HUES6 (cell line): ENCODE measurements at regions not wholly inside any gene's neighbourhood (a gene's known extent, or its start where the extent isn't known, plus 50 kb on each side); places are given as distances from the start of the nearest gene placed in this dataset.

Experiments
- H3K27ac ChIP-seq: 2 replicates; pipeline ENCODE4 v1.7.0; 2013; ENCODE audit warnings: low read depth, mild to moderate bottlenecking, low read length, inconsistent platforms
- H3K27me3 ChIP-seq: 2 replicates; pipeline ENCODE4 v1.6.1; 2013; ENCODE audit warnings: low read length; ENCODE audit not compliant: control insufficient read depth, insufficient read depth
- H3K36me3 ChIP-seq: 2 replicates; pipeline ENCODE4 v1.6.1; 2013; ENCODE audit warnings: low read length; ENCODE audit not compliant: control insufficient read depth, insufficient read depth
- H3K4me1 ChIP-seq: 2 replicates; pipeline ENCODE4 v1.6.1; 2013; ENCODE audit warnings: low read length; ENCODE audit not compliant: control insufficient read depth, insufficient read depth
- H3K4me3 ChIP-seq: 2 replicates; pipeline ENCODE4 v1.5.1; 2013; ENCODE audit warnings: low read depth, low read length
- H3K9ac ChIP-seq: one replicate; pipeline ENCODE4 v1.6.1; 2013; ENCODE audit warnings: mild to moderate bottlenecking, low read length
- H3K9me3 ChIP-seq: 2 replicates; pipeline ENCODE4 v1.6.1; 2013; ENCODE audit warnings: low read depth, low read length; ENCODE audit not compliant: control insufficient read depth, insufficient read depth

GRCh38 chr5:82494942-82495341 is 216.8 kb upstream of the RPS23 start:
- no peaks in the 10 kb centered on the region for H3K4me1 ChIP-seq
- no peak overlapping the region for H3K27ac ChIP-seq
- H3K9ac ChIP-seq = no peak overlapping the region
- no peak overlapping the region for H3K4me3 ChIP-seq
- H3K36me3 ChIP-seq = no peaks in the 10 kb centered on the region
- H3K27me3 ChIP-seq = no peaks in the 10 kb centered on the region
- no peaks in the 10 kb centered on the region for H3K9me3 ChIP-seq

- no peaks in the 10 kb centered on the region for H3K9me3 ChIP-seq
- no peak overlapping the region for H3K27ac ChIP-seq
- H3K36me3 ChIP-seq = no peaks in the 10 kb centered on the region
- no peaks in the 10 kb centered on the region for H3K27me3 ChIP-seq
- no peak overlapping the region for H3K9ac ChIP-seq
- no peaks in the 10 kb centered on the region for H3K4me1 ChIP-seq
- no peak overlapping the region for H3K4me3 ChIP-seq
These were observed 215.1 kb upstream of the RPS23 start for GRCh38 chr5:82493221-82493620.

GRCh38 chr5:82491397-82491796 is 213.2 kb upstream of the RPS23 start:
- Histone ChIP-seq H3K36me3 (no peaks in the 10 kb centered on the region), H3K9me3 (no peaks in the 10 kb centered on the region), H3K4me1 (no peaks in the 10 kb centered on the region), H3K27ac (no peak overlapping the region), H3K27me3 (no peaks in the 10 kb centered on the region), H3K9ac (no peak overlapping the region), H3K4me3 (no peak overlapping the region)

- H3K36me3 ChIP-seq = no peaks in the 10 kb centered on the region
- no peaks in the 10 kb centered on the region for H3K4me1 ChIP-seq
- no peak overlapping the region for H3K9ac ChIP-seq
- no peak overlapping the region for H3K4me3 ChIP-seq
- H3K27me3 ChIP-seq = no peaks in the 10 kb centered on the region
- H3K9me3 ChIP-seq = no peaks in the 10 kb centered on the region
- H3K27ac ChIP-seq = no peak overlapping the region
These were observed 211.5 kb upstream of the RPS23 start for GRCh38 chr5:82489683-82490082.

- Histone ChIP-seq H3K9ac (no peak overlapping the region), H3K27ac (no peak overlapping the region), H3K4me3 (no peak overlapping the region), H3K27me3 (no peaks in the 10 kb centered on the region), H3K4me1 (no peaks in the 10 kb centered on the region), H3K9me3 (no peaks in the 10 kb centered on the region), H3K36me3 (no peaks in the 10 kb centered on the region)
These were observed 209.0 kb upstream of the RPS23 start for GRCh38 chr5:82487131-82487530.

- H3K4me1 ChIP-seq = no peaks in the 10 kb centered on the region
- no peak overlapping the region for H3K9ac ChIP-seq
- H3K27me3 ChIP-seq = no peaks in the 10 kb centered on the region
- H3K9me3 ChIP-seq = no peaks in the 10 kb centered on the region
- no peak overlapping the region for H3K4me3 ChIP-seq
- no peaks in the 10 kb centered on the region for H3K36me3 ChIP-seq
- no peak overlapping the region for H3K27ac ChIP-seq
These were observed 202.2 kb upstream of the RPS23 start for GRCh38 chr5:82480331-82480730.

- Histone ChIP-seq H3K27me3 (no peaks in the 10 kb centered on the region), H3K4me1 (no peaks in the 10 kb centered on the region), H3K4me3 (no peak overlapping the region), H3K36me3 (no peaks in the 10 kb centered on the region), H3K27ac (no peak overlapping the region), H3K9ac (no peak overlapping the region), H3K9me3 (no peaks in the 10 kb centered on the region)
These were observed 198.0 kb upstream of the RPS23 start for GRCh38 chr5:82476155-82476554.

- no peaks in the 10 kb centered on the region for H3K27me3 ChIP-seq
- H3K9ac ChIP-seq = no peak overlapping the region
- H3K36me3 ChIP-seq = no peaks in the 10 kb centered on the region
- no peak overlapping the region for H3K27ac ChIP-seq
- H3K4me1 ChIP-seq = no peaks in the 10 kb centered on the region
- H3K4me3 ChIP-seq = no peak overlapping the region
- H3K9me3 ChIP-seq = no peaks in the 10 kb centered on the region
These were observed 195.1 kb upstream of the RPS23 start for GRCh38 chr5:82473262-82473661.

GRCh38 chr5:82470185-82470994 is 192.2 kb upstream of the RPS23 start:
- Histone ChIP-seq H3K36me3 (no peaks in the 10 kb centered on the region), H3K4me3 (no peak overlapping the region), H3K9me3 (no peaks in the 10 kb centered on the region), H3K4me1 (no peaks in the 10 kb centered on the region), H3K27ac (no peak overlapping the region), H3K27me3 (no peaks in the 10 kb centered on the region), H3K9ac (no peak overlapping the region)

- Histone ChIP-seq H3K9ac (no peak overlapping the region), H3K9me3 (peaks cover 4% of the 10 kb centered on the region; the same call in 1 of the 2 replicates), H3K36me3 (no peaks in the 10 kb centered on the region), H3K4me1 (no peaks in the 10 kb centered on the region), H3K27ac (no peak overlapping the region), H3K4me3 (no peak overlapping the region), H3K27me3 (no peaks in the 10 kb centered on the region)
These were observed 188.9 kb upstream of the RPS23 start for GRCh38 chr5:82466986-82467561.

GRCh38 chr5:82465235-82465634 is 187.1 kb upstream of the RPS23 start:
- no peaks in the 10 kb centered on the region for H3K27me3 ChIP-seq
- no peaks in the 10 kb centered on the region for H3K36me3 ChIP-seq
- no peak overlapping the region for H3K4me3 ChIP-seq
- H3K4me1 ChIP-seq = no peaks in the 10 kb centered on the region
- no peak overlapping the region for H3K9ac ChIP-seq
- peaks cover 7% of the 10 kb centered on the region; the same call in 1 of the 2 replicates for H3K9me3 ChIP-seq
- no peak overlapping the region for H3K27ac ChIP-seq
